HepG2 (cell line): ENCODE measurements at regions not wholly inside any gene's neighbourhood (a gene's known extent, or its start where the extent isn't known, plus 50 kb on each side); places are given as distances from the start of the nearest gene placed in this dataset.

ENCODE experiments used
- ATAC-seq: fragments of 200-7000 bp; cut with Tn5 transposase; 3 replicates; pipeline ENCODE4 v1.9.1; 2020; ENCODE audit warnings: mild to moderate bottlenecking, moderate library complexity
- BruUV-seq: library from RNA; stranded (reverse); fragments of 400-500 nt; replicated peaks from 2 replicates; lab custom pipeline; 2021; lab: Mats Ljungman, UMichigan
- CTCF ChIA-PET: fragments of 300-600 bp; formaldehyde crosslinking; extraction: SDS; loops from one replicate; lab custom pipeline; 2021; ENCODE audit warnings: low total read pairs, inconsistent platforms, low intra/inter-chr PET ratio; lab: Yijun Ruan, JAX
- POLR2A ChIA-PET: fragments of 350-600 bp; sonication (Branson Sonifier 250); formaldehyde crosslinking; loops from one replicate; lab custom pipeline; 2020; ENCODE audit warnings: antibody characterized with exemption, inconsistent platforms; lab: Yijun Ruan, JAX
- DNase-seq: peaks from one replicate; pipeline ENCODE4 v3.0.0-alpha.2; 2015; ENCODE audit warnings: low spot score
- FAIRE-seq: peaks from 3 replicates; lab custom pipeline; 2011; peaks lifted over from hg19 to GRCh38; lab: Jason Lieb, UNC
- H2AFZ ChIP-seq: one replicate; pipeline ENCODE4 v1.6.1; 2011; ENCODE audit warnings: low read length, inconsistent platforms
- H3K27ac ChIP-seq: fragments of 300-600 bp; 3 replicates; pipeline ENCODE4 v1.8.0; 2011; ENCODE audit warnings: mixed run types, mild to moderate bottlenecking, mixed read lengths, low read length, inconsistent platforms; ENCODE audit not compliant: insufficient read depth; ENCODE audit errors: extremely low read length
- H3K27me3 ChIP-seq, 2 experiments: fragments of 200-600 bp in 1 of 2; 2 replicates in 1 of 2; 3 replicates in 1 of 2; pipeline versions ENCODE4 v1.6.0 to v1.8.0; 2011; ENCODE audit warnings: low read length in 2 of 2, mild to moderate bottlenecking in 2 of 2, moderate library complexity in 2 of 2, inconsistent platforms in 1 of 2; ENCODE audit not compliant: insufficient read depth in 2 of 2, control insufficient read depth in 1 of 2
- H3K36me3 ChIP-seq, 2 experiments: fragments of 200-600 bp in 1 of 2; replicated peaks in 1 of 2; 2 replicates in 1 of 2; 3 replicates in 1 of 2; pipeline versions ENCODE4 v1.5.1 to v1.8.0; 2011; ENCODE audit warnings: low read length in 2 of 2, inconsistent platforms in 1 of 2; ENCODE audit not compliant: insufficient read depth in 2 of 2, control insufficient read depth in 1 of 2
- H3K4me1 ChIP-seq: 2 replicates; pipeline ENCODE4 v1.5.1; 2012; ENCODE audit warnings: low read length, inconsistent platforms; ENCODE audit not compliant: insufficient read depth
- H3K4me2 ChIP-seq: 2 replicates; pipeline ENCODE4 v1.6.0; 2011; ENCODE audit warnings: low read depth, low read length, inconsistent platforms
- H3K4me3 ChIP-seq, 3 experiments: fragments of 200-600 bp in 1 of 3; sonication (generic), shearing (Covaris generic) in 1 of 3; replicated peaks in 1 of 3; 2 replicates each; pipeline ENCODE4 v1.5.1; 2011 to 2016; ENCODE audit warnings: low read length in 3 of 3, inconsistent platforms in 2 of 3, low read depth in 2 of 3, mild to moderate bottlenecking in 2 of 3, control low read depth in 1 of 3, mixed read lengths in 1 of 3; ENCODE audit not compliant: insufficient read depth in 1 of 3
- H3K79me2 ChIP-seq: one replicate; pipeline ENCODE4 v1.6.1; 2011; ENCODE audit warnings: low read length, inconsistent platforms; ENCODE audit not compliant: insufficient read depth
- H3K9ac ChIP-seq: 2 replicates; pipeline ENCODE4 v1.6.0; 2011; ENCODE audit warnings: mild to moderate bottlenecking, low read depth, low read length, inconsistent platforms; ENCODE audit not compliant: insufficient read depth
- H3K9me3 ChIP-seq: 2 replicates; pipeline ENCODE4 v1.5.1; 2012; ENCODE audit warnings: mild to moderate bottlenecking, low read length
- H4K20me1 ChIP-seq: 2 replicates; pipeline ENCODE4 v1.6.0; 2011; ENCODE audit warnings: inconsistent platforms, mild to moderate bottlenecking, low read length, moderate library complexity; ENCODE audit not compliant: insufficient read depth
- EED ChIP-seq: sonication (generic); formaldehyde crosslinking; IDR thresholded peaks from 2 replicates; pipeline ENCODE4 v1.5.0; 2020; ENCODE audit warnings: mild to moderate bottlenecking, missing genetic modification reagents
- IRF9 ChIP-seq: sonication (generic); formaldehyde crosslinking; IDR thresholded peaks from 2 replicates; pipeline ENCODE4 v1.8.0; 2022; ENCODE audit warnings: missing genetic modification reagents, mild to moderate bottlenecking, borderline replicate concordance
- POLR2A ChIP-seq, 2 experiments: IDR thresholded peaks; 2 replicates each; pipeline ENCODE4 v1.6.1; 2011; ENCODE audit warnings: low read depth in 2 of 2, low read length in 2 of 2, mild to moderate bottlenecking in 1 of 2, moderate library complexity in 1 of 2; ENCODE audit not compliant: insufficient read depth in 1 of 2
- POLR2AphosphoS5 ChIP-seq: IDR thresholded peaks from 2 replicates; pipeline ENCODE4 v1.6.1; 2012; ENCODE audit warnings: low read depth, low read length
- TAF1 ChIP-seq: sonication (generic); formaldehyde crosslinking; IDR thresholded peaks from 2 replicates; pipeline ENCODE4 v1.4.0; 2020; ENCODE audit warnings: missing genetic modification reagents
- TOPORS ChIP-seq: sonication (generic); formaldehyde crosslinking; IDR thresholded peaks from 2 replicates; pipeline ENCODE4 v1.8.0; 2023; ENCODE audit warnings: mild to moderate bottlenecking, missing genetic modification reagents
- ZNF234 ChIP-seq: sonication (generic); formaldehyde crosslinking; conservative IDR thresholded peaks from 2 replicates; pipeline ENCODE4 v1.5.1; 2020; ENCODE audit warnings: mild to moderate bottlenecking, missing genetic modification reagents
- ZNF24 ChIP-seq: fragments of 450-650 bp; IDR thresholded peaks from 2 replicates; pipeline ENCODE4 v1.6.1; 2017; ENCODE audit warnings: antibody characterized with exemption, mild to moderate bottlenecking
- ZNF382 ChIP-seq: sonication (generic); formaldehyde crosslinking; IDR thresholded peaks from 2 replicates; pipeline ENCODE4 v1.5.0; 2020; ENCODE audit warnings: missing genetic modification reagents, mild to moderate bottlenecking, borderline replicate concordance
- ZNF572 ChIP-seq: sonication (generic); formaldehyde crosslinking; IDR thresholded peaks from 2 replicates; pipeline ENCODE4 v1.5.1; 2020; ENCODE audit warnings: mild to moderate bottlenecking, missing genetic modification reagents
- WGBS: methylation state at CpG from one replicate; pipeline ENCODE4 v1.1.6; 2017; ENCODE audit warnings: low lambda C conversion rate; 5-methylcytosine and 5-hydroxymethylcytosine counted together
- in situ Hi-C: cut with HindIII; loops from 2 replicates; pipeline ENCODE4 v1.10.0; 2017; ENCODE audit warnings: low pct_unique_long_range_greater_than_20kb; ENCODE audit not compliant: extremely low pct_ligation_motif_present
- intact Hi-C: fragments of 100-400 bp; cut with micrococcal nuclease; formaldehyde crosslinking; loops from one replicate; pipeline ENCODE4 v1.10.0; 2022; ENCODE audit not compliant: unreplicated experiment
- TF ChIP-seq, protein P1 (sequence below): sonication (generic); formaldehyde crosslinking; IDR thresholded peaks from 2 replicates; pipeline ENCODE4 v1.5.1; 2020; ENCODE audit warnings: mild to moderate bottlenecking, missing genetic modification reagents, moderate library complexity

GRCh38 chr3:191750618-191751017 is 289.7 kb downstream of the PYDC2 start:
- no peak for FAIRE-seq
- no peak for DNase-seq
- ChIA-PET POLR2A (no interaction called here), CTCF (no interaction called here)
- Histone ChIP-seq H3K27ac (no peak overlapping the region), H3K79me2 (no peaks in the 10 kb centered on the region), H4K20me1 (no peaks in the 10 kb centered on the region), H3K9me3 (no peaks in the 10 kb centered on the region), H3K4me1 (no peaks in the 10 kb centered on the region), H3K27me3 (no peaks in the 10 kb centered on the region), H3K4me2 (no peak overlapping the region), H3K36me3 (no peaks in the 10 kb centered on the region), H3K9ac (no peak overlapping the region), H3K4me3 (no peak overlapping the region), H2AFZ (no peak overlapping the region)
- intact Hi-C loops (no loop called here), in situ Hi-C loops (no loop called here)
- ATAC-seq: no peak
- no TSS peak for BruUV-seq
- TF ChIP-seq POLR2A (IDR thresholded peaks at IDR 0.05; ENCODE audit: insufficient read depth in 1 of 2, low read depth in 2 of 2, low read length in 2 of 2) (no peak), TAF1 (CRISPR knock-in tag) (no peak), ZNF24 (no peak), ZNF382 (no peak), IRF9 (CRISPR knock-in tag) (no peak), EED (no peak), ZNF234 (no peak), POLR2AphosphoS5 (no peak), ZNF572 (CRISPR knock-in tag) (no peak), TOPORS (no peak)
- TF ChIP-seq, protein P1, sequence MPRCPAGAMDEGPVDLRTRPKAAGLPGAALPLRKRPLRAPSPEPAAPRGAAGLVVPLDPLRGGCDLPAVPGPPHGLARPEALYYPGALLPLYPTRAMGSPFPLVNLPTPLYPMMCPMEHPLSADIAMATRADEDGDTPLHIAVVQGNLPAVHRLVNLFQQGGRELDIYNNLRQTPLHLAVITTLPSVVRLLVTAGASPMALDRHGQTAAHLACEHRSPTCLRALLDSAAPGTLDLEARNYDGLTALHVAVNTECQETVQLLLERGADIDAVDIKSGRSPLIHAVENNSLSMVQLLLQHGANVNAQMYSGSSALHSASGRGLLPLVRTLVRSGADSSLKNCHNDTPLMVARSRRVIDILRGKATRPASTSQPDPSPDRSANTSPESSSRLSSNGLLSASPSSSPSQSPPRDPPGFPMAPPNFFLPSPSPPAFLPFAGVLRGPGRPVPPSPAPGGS: no peak
- WGBS: 69% methylated on average over 3 of the region's 3 CpGs
